Upper lobe of left lung (tissue), 6 donors: ENCODE measurements at regions not wholly inside any gene's neighbourhood (a gene's known extent, or its start where the extent isn't known, plus 50 kb on each side); places are given as distances from the start of the nearest gene placed in this dataset.
A peak's percentile ranks its signal among the peaks of the same experiment; 100 is the strongest.

ENCODE experiments used
- ATAC-seq, 2 donors: fragments of 200-7000 bp; cut with Tn5 transposase; one replicate each; pipeline ENCODE4 v1.9.1; 2022; ENCODE audit warnings: mild to moderate bottlenecking in 2 of 2, moderate library complexity in 2 of 2; ENCODE audit not compliant: low FRiP score in 2 of 2
- DNase-seq, 2 donors: peaks; one replicate each; pipeline ENCODE4 v3.0.0-alpha.2; 2019 to 2020
- H3K27ac ChIP-seq, 4 donors: fragments of 200-600 bp; sonication (generic); one replicate each; pipeline ENCODE4 v1.5.1; 2016 to 2019
- H3K27me3 ChIP-seq, 4 donors: fragments of 200-600 bp; sonication (generic); one replicate each; pipeline ENCODE4 v1.5.1; 2017 to 2019
- H3K36me3 ChIP-seq, 4 donors: fragments of 200-600 bp; sonication (generic); one replicate each; pipeline ENCODE4 v1.5.1; 2016 to 2019
- H3K4me1 ChIP-seq, 4 donors: fragments of 200-600 bp; sonication (generic); one replicate each; pipeline ENCODE4 v1.5.1; 2018 to 2019
- H3K4me3 ChIP-seq, 4 donors: fragments of 200-600 bp; sonication (generic); one replicate each; pipeline ENCODE4 v1.5.1; 2017 to 2019; ENCODE audit warnings: mild to moderate bottlenecking in 2 of 4, moderate library complexity in 1 of 4
- H3K9me3 ChIP-seq, 4 donors: fragments of 200-600 bp; sonication (generic); one replicate each; pipeline ENCODE4 v1.5.1; 2018 to 2019
- EP300 ChIP-seq, 4 donors: sonication (generic); formaldehyde crosslinking; IDR thresholded peaks; one replicate each; pipeline ENCODE4 v1.5.1; 2017; ENCODE audit warnings: antibody characterized with exemption in 4 of 4, control low read depth in 2 of 4
- POLR2A ChIP-seq, 4 donors: fragments of 450-650 bp; IDR thresholded peaks; one replicate each; pipeline ENCODE4 v1.5.1; 2016 to 2017; ENCODE audit warnings: antibody characterized with exemption in 4 of 4, mild to moderate bottlenecking in 2 of 4
- POLR2AphosphoS5 ChIP-seq, 2 donors: sonication (generic); formaldehyde crosslinking; IDR thresholded peaks; one replicate each; pipeline ENCODE4 v1.5.1; 2017; ENCODE audit warnings: antibody characterized with exemption in 2 of 2
- WGBS, 2 donors: methylation state at CpG; one replicate each; pipeline ENCODE4 v1.1.5; 2017 to 2018; 5-methylcytosine and 5-hydroxymethylcytosine counted together
- TF ChIP-seq, protein P1 (sequence below), 6 experiments: fragments of 450-650 bp in 4 of 6; fragments of 200-600 bp in 2 of 6; sonication (generic) in 2 of 6; IDR thresholded peaks; one replicate each; pipeline ENCODE4 v1.5.1; 2016 to 2019; ENCODE audit warnings: antibody characterized with exemption in 6 of 6
- donor health status: DM: no; HTN: no; CAD: no; lungs with moderate emphysema.
- donor health status: DM: no; HTN: yes; CAD: no; lungs with severe emphysema.

DNA sequence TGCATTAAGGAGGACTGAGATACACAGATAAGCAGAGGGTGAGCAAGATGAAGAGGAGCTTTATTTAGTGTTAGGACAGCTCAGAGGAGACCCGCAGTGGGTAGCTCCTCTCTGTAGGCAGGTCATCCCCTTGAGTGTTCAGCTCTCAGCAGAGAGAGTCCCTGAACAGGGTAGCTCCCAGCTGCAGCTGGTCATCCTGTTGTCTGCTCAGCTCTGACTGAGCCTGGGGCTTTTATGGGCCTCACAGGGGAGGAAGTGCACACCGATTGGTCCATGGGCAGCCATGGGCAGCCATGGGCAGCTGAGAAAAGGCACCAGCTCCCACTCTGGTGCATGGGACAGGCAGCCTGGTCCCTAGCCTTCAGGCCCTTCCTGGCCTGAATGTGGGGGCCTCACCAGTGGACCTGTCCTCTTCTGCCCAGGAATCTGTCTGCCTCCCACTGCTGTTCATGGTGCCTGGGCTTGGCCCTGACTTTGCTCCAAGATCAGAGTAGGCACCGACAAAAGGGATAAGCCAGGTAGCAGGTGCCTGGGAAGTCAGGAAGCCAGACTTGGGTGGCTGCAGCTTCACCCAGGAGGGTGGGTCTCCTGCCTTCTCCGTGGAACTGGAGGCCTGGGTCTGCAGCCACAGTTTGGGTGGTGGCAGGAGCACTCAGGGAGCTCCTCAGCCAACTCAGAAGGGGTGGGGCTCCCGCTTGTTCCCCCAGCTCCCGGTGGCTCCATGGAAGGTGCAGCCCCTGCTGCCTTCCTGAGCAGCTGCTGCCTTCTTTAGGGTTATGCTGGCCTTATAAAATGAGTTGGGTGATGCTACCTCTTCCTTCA lies 54.7 kb downstream of the MYEOV start:
- no peaks in the 10 kb centered on the region for H3K9me3 ChIP-seq
- TF ChIP-seq POLR2A (IDR thresholded peaks at IDR 0.05) = no peak
- TF ChIP-seq, protein P1, sequence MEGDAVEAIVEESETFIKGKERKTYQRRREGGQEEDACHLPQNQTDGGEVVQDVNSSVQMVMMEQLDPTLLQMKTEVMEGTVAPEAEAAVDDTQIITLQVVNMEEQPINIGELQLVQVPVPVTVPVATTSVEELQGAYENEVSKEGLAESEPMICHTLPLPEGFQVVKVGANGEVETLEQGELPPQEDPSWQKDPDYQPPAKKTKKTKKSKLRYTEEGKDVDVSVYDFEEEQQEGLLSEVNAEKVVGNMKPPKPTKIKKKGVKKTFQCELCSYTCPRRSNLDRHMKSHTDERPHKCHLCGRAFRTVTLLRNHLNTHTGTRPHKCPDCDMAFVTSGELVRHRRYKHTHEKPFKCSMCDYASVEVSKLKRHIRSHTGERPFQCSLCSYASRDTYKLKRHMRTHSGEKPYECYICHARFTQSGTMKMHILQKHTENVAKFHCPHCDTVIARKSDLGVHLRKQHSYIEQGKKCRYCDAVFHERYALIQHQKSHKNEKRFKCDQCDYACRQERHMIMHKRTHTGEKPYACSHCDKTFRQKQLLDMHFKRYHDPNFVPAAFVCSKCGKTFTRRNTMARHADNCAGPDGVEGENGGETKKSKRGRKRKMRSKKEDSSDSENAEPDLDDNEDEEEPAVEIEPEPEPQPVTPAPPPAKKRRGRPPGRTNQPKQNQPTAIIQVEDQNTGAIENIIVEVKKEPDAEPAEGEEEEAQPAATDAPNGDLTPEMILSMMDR (IDR thresholded peaks at IDR 0.05) = no peak
- TF ChIP-seq EP300 (IDR thresholded peaks at IDR 0.05) = no peak
- TF ChIP-seq POLR2AphosphoS5 (IDR thresholded peaks at IDR 0.05) = no peak
- no peaks in the 10 kb centered on the region for H3K27me3 ChIP-seq
- H3K27ac ChIP-seq = no peak overlapping the region
- H3K36me3 ChIP-seq = no peaks in the 10 kb centered on the region
- no peak for ATAC-seq
- no peak overlapping the region for H3K4me3 ChIP-seq
- peak in 1 of 2 donors; percentile 5 for DNase-seq
- no peaks in the 10 kb centered on the region for H3K4me1 ChIP-seq
- 81 to 88% methylated on average over 5 to 6 of the region's 6 CpGs for WGBS, 2 donors

DNA sequence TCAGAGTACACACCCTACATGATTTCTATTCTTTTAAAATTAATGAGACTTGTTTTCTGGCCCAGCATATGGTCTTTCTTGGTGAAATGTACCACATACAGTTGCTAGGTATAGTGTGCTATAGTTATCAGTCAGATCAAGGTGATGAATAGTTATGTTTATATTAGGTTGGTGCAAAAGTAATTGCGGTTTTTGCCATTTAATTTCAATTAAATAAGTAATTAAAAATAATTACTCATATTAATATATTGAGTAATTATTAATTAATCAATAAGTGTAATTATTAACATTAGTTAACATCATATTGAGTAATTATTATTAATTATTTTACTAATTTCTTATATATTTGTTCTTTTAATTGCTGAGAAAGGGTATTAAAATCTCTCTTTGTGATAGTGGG lies 56.1 kb downstream of the MYEOV start:
- Histone ChIP-seq H3K9me3 (no peaks in the 10 kb centered on the region), H3K27me3 (no peaks in the 10 kb centered on the region), H3K4me1 (no peaks in the 10 kb centered on the region), H3K36me3 (no peaks in the 10 kb centered on the region), H3K4me3 (no peak overlapping the region), H3K27ac (no peak overlapping the region)
- TF ChIP-seq POLR2AphosphoS5 (IDR thresholded peaks at IDR 0.05) (no peak), EP300 (IDR thresholded peaks at IDR 0.05) (no peak), POLR2A (IDR thresholded peaks at IDR 0.05) (no peak)
- TF ChIP-seq, protein P1 (IDR thresholded peaks at IDR 0.05) = no peak
- no peak for DNase-seq
- WGBS, 2 donors = 88 to 93% methylated on average over 1 of the region's 1 CpG
- ATAC-seq = no peak

DNA sequence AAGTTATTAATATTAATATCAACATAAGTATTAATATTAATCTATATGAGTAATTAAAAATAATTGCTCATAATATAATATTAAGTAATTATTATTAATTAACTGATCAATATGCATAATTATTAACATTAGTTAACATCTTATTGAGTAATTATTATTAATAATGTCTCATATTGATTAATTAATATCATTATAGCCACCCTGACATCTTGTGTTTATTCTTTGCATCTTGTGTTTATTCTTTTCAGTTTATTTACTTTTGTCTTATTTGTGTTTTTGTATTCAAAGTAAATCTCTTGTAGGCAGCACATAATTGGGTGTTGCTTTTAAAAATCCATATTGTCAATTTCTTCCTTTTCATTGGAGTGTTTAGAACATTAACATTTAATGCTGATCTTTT lies 56.6 kb downstream of the MYEOV start:
- TF ChIP-seq, protein P1 (IDR thresholded peaks at IDR 0.05) = no peak
- TF ChIP-seq EP300 (IDR thresholded peaks at IDR 0.05) (no peak), POLR2AphosphoS5 (IDR thresholded peaks at IDR 0.05) (no peak), POLR2A (IDR thresholded peaks at IDR 0.05) (no peak)
- Histone ChIP-seq H3K9me3 (no peaks in the 10 kb centered on the region), H3K27me3 (no peaks in the 10 kb centered on the region), H3K4me3 (no peak overlapping the region), H3K36me3 (no peaks in the 10 kb centered on the region), H3K4me1 (no peaks in the 10 kb centered on the region), H3K27ac (no peak overlapping the region)
- ATAC-seq = no peak
- DNase-seq = no peak

DNA sequence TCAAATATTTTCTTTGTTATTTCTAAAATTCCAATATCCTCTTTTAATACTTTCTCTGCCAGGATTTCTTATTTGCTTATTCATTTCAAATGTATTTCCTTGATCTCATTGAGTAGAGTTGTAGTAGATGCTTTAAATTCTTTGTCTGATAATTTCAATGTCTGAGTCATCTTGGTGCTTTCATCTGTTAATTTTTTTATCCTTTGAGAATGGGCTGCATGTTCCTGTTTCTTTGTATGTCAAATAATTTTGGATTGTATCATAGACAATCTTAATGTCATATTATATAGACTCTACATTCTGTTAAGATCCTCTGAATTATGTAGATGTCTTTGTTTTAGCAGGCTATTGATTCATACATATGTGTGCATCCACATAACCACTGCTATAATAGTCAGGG lies 57.5 kb downstream of the MYEOV start:
- no peaks in the 10 kb centered on the region for H3K9me3 ChIP-seq
- TF ChIP-seq POLR2AphosphoS5 (IDR thresholded peaks at IDR 0.05) = no peak
- TF ChIP-seq, protein P1 (IDR thresholded peaks at IDR 0.05) = no peak
- no peak for TF ChIP-seq EP300 (IDR thresholded peaks at IDR 0.05)
- TF ChIP-seq POLR2A (IDR thresholded peaks at IDR 0.05) = no peak

DNA sequence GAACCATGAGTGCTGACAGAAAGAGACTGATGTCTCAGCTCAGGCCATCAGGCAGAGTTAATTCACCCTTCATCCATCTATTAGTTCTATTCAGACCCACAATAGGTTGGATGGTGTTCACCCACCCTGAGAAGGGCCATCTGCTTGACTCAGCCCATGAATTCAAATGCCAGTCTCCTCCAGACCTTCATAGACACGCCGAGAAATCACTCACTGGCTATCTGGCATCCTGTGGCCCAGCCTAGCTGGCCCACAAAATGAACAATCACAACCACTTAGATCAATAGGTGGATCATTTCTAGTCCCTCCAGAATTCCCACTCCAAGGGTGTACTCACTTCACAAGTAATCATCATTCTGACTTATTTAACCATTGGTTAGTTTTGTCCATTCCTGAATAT lies 58.2 kb downstream of the MYEOV start:
- no peak overlapping the region for H3K4me3 ChIP-seq
- H3K27me3 ChIP-seq = no peaks in the 10 kb centered on the region
- no peak overlapping the region for H3K27ac ChIP-seq
- ATAC-seq (no peak), DNase-seq (no peak)
- no peaks in the 10 kb centered on the region for H3K9me3 ChIP-seq
- no peaks in the 10 kb centered on the region for H3K4me1 ChIP-seq
- TF ChIP-seq, protein P1 (IDR thresholded peaks at IDR 0.05) = no peak
- TF ChIP-seq EP300 (IDR thresholded peaks at IDR 0.05) (no peak), POLR2AphosphoS5 (IDR thresholded peaks at IDR 0.05) (no peak), POLR2A (IDR thresholded peaks at IDR 0.05) (no peak)
- H3K36me3 ChIP-seq = no peaks in the 10 kb centered on the region
- WGBS, 2 donors = 93 to 96% methylated on average over 2 of the region's 2 CpGs

More for the DNA sequence above, 57.5 kb downstream of the MYEOV start:
- ATAC-seq = no peak
- Histone ChIP-seq H3K4me3 (no peak overlapping the region), H3K36me3 (no peaks in the 10 kb centered on the region), H3K4me1 (no peaks in the 10 kb centered on the region), H3K27ac (no peak overlapping the region), H3K27me3 (no peaks in the 10 kb centered on the region)
- DNase-seq = no peak
